DMS79 treated with DMSO at 0.1 percent for 48 hours (cell line): ENCODE measurements at regions not wholly inside any gene's neighbourhood (a gene's known extent, or its start where the extent isn't known, plus 50 kb on each side); places are given as distances from the start of the nearest gene placed in this dataset.
"Not testable (repeated sequence)": the region's sequence is repeated elsewhere in the genome, so short reads cannot be mapped to it uniquely, and the experiment has no call there.

Source experiments
- DNase-seq: peaks from one replicate; lab custom pipeline; 2025; lab: John Stamatoyannopoulos, UW

- not testable (repeated sequence) for DNase-seq
These were observed 82.7 kb upstream of the METTL9 start for GRCh38 chr16:21516705-21517040.

- peak; percentile 58 for DNase-seq
These were observed 82.1 kb upstream of the METTL9 start for GRCh38 chr16:21517263-21517662.

- DNase-seq: not testable (repeated sequence)
These were observed 79.8 kb upstream of the METTL9 start for GRCh38 chr16:21519361-21520133.

GRCh38 chr16:21520134-21521047 is 79.0 kb upstream of the METTL9 start:
- DNase-seq: peak; percentile 83

- not testable (repeated sequence) for DNase-seq
These were observed 78.4 kb upstream of the METTL9 start for GRCh38 chr16:21521048-21521389.

GRCh38 chr16:21521390-21522143 is 77.8 kb upstream of the METTL9 start:
- not testable (repeated sequence) for DNase-seq

- not testable (repeated sequence) for DNase-seq
These were observed 76.5 kb upstream of the METTL9 start for GRCh38 chr16:21522846-21523245.

- DNase-seq: no peak
These were observed 75.8 kb upstream of the METTL9 start for GRCh38 chr16:21523411-21524067.

- no peak for DNase-seq
These were observed 75.2 kb upstream of the METTL9 start for GRCh38 chr16:21524068-21524751.

GRCh38 chr16:21524752-21525028 is 74.7 kb upstream of the METTL9 start:
- DNase-seq: not testable (repeated sequence)

GRCh38 chr16:21525029-21525895 is 74.1 kb upstream of the METTL9 start:
- not testable (repeated sequence) for DNase-seq

- DNase-seq: not testable (repeated sequence)
These were observed 73.1 kb upstream of the METTL9 start for GRCh38 chr16:21525956-21526922.

- no peak for DNase-seq
These were observed 72.2 kb upstream of the METTL9 start for GRCh38 chr16:21526923-21527807.

- not testable (repeated sequence) for DNase-seq
These were observed 70.2 kb upstream of the METTL9 start for GRCh38 chr16:21529060-21529658.

- DNase-seq: not testable (repeated sequence)
These were observed 68.5 kb upstream of the METTL9 start for GRCh38 chr16:21530729-21531383.

- DNase-seq: not testable (repeated sequence)
These were observed 66.4 kb upstream of the METTL9 start for GRCh38 chr16:21532996-21533395.

- not testable (repeated sequence) for DNase-seq
These were observed 65.9 kb upstream of the METTL9 start for GRCh38 chr16:21533474-21533873.
